ENCODE measurements at regions not wholly inside any gene's neighbourhood (a gene's known extent, or its start where the extent isn't known, plus 50 kb on each side); places are given as distances from the start of the nearest gene placed in this dataset.

DNA sequence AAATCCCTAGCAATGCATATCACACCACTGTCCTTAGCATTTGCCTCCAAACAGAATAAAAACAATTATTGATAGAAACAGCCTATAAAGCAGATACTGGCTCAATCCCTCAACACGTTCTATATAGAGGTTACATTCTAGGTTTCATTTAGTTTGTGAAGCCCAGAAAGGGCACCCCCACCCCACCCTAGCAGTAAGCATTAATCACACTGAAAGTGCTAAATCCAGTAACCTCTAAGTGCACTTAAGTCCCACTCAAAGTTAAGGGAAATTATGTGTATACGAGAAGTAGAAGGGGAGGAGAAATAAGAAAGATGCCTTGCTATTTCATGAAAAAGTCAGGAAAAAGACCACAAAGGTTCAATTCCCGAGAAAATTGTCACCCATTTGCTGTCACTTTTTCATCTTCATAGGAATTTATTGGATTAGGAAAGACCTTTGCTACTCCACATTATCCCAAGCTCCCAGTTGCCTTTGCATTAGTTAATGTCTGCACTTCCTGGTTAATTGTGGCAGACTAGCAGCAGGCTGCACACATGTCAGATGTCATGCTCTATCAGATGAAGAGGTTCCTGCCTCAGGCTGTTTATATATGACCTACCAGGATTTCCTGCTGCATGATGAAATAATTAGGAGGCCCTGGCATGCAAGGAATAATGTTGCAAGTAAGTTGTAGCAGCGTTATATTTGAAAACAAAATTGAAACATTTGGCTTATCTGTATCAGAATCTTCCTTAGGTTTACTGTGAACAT is 54.5 kb upstream of the LHX8 start:
- no peak for DNase-seq (ENCODE audit: low spot score)

DNA sequence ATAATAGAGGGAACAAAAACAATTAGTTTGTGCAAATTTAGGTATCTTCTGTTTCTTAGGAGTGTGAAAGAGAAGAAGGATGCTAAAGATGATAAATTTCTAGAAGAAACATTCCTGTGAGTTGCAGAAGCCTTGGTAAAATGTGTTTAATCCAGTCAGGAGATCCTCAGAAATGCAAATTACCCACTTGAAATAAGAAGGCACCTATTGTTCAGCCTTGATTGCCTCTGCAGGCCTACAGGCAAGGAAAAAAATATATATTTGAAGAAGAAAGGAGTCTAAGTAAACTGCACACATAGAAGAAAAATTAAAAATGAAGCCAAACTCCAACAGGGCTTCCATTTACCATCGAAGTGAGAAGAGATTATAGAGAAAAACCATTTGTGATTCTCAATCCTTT is 51.0 kb upstream of the LHX8 start:
- DNase-seq (ENCODE audit: low spot score): no peak

DNA sequence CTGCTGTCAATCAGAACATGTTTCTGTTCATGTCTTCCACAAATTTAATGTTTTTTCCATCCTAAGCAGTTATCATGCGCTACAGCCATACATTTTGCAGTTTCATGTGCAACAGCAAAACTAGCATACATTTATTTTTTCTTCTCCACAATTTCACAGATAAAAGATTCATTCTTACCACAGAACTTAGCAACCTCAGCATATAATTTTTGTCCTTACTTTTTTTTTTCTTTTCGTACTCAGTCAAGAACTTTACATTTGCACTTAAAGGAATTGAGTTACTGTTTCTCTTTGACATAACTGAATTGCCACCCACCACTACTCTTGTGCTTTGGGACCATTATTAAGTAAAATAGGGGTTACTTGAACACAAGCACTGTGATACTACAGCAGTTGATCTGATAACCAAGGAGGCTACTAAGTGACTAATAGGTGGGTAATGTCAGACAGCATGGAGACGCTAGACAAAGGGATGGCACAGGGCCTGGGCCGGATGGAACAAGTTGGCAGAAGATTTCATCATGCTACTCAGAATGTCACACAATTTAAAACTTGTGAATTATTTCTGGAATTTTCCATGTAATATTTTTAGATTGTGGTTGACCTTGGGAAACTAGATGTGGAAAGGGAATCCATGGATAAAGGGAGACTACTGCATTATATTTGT is 50.2 kb upstream of the LHX8 start:
- DNase-seq (ENCODE audit: low spot score): no peak

All from putamen (tissue), 1 donor.